H1 (cell line): ENCODE measurements at regions not wholly inside any gene's neighbourhood (a gene's known extent, or its start where the extent isn't known, plus 50 kb on each side); places are given as distances from the start of the nearest gene placed in this dataset.
A peak's percentile ranks its signal among the peaks of the same experiment; 100 is the strongest.

Experiments
- CTCF ChIA-PET: fragments of 300-600 bp; sonication (Branson Sonifier 250); formaldehyde crosslinking; loops from one replicate; lab custom pipeline; 2021; ENCODE audit not compliant: partially characterized antibody; lab: Charles Lee
- POLR2A ChIA-PET: fragments of 300-600 bp; sonication (Branson Sonifier 250); formaldehyde crosslinking; loops from one replicate; lab custom pipeline; 2021; ENCODE audit warnings: inconsistent platforms; ENCODE audit not compliant: partially characterized antibody; lab: Charles Lee
- DNase-seq, 2 experiments: peaks; one replicate each; pipeline versions ENCODE4 v3.0.0 to v3.0.0-alpha.2; 2010 to 2022; ENCODE audit warnings: low spot score in 2 of 2, low read depth in 1 of 2, mixed read lengths in 1 of 2
- FAIRE-seq: peaks from 2 replicates; lab custom pipeline; 2011; peaks lifted over from hg19 to GRCh38; lab: Jason Lieb, UNC
- H2AFZ ChIP-seq: 2 replicates; pipeline ENCODE4 v1.8.1; 2012; ENCODE audit warnings: low read length, inconsistent platforms
- H2AK5ac ChIP-seq: 2 replicates; pipeline ENCODE4 v1.6.1; 2013; ENCODE audit warnings: low read depth, low read length
- H2BK120ac ChIP-seq: replicated peaks from 2 replicates; pipeline ENCODE3; 2013; ENCODE audit warnings: low read depth, low read length, inconsistent platforms
- H2BK12ac ChIP-seq: 2 replicates; pipeline ENCODE4 v1.6.1; 2013; ENCODE audit warnings: low read depth, low read length
- H2BK15ac ChIP-seq: 2 replicates; pipeline ENCODE4 v1.6.1; 2013; ENCODE audit warnings: low read length
- H2BK20ac ChIP-seq: 2 replicates; pipeline ENCODE4 v1.6.1; 2013; ENCODE audit warnings: low read length
- H2BK5ac ChIP-seq: 2 replicates; pipeline ENCODE4 v1.6.1; 2013; ENCODE audit warnings: low read depth, low read length
- H3K14ac ChIP-seq: 2 replicates; pipeline ENCODE4 v1.6.1; 2013; ENCODE audit warnings: inconsistent platforms; ENCODE audit not compliant: insufficient read length
- H3K18ac ChIP-seq: 2 replicates; pipeline ENCODE4 v1.6.1; 2013; ENCODE audit warnings: low read length; ENCODE audit errors: extremely low read depth
- H3K23ac ChIP-seq: 2 replicates; pipeline ENCODE4 v1.6.1; 2013; ENCODE audit warnings: inconsistent platforms; ENCODE audit not compliant: insufficient read length
- H3K23me2 ChIP-seq: 2 replicates; pipeline ENCODE4 v1.6.1; 2013; ENCODE audit warnings: low read depth, low read length
- H3K27ac ChIP-seq: 2 replicates; pipeline ENCODE4 v1.6.1; 2011; ENCODE audit warnings: low read depth, low read length, inconsistent platforms
- H3K27me3 ChIP-seq, 4 experiments: replicated peaks in 1 of 4; 1 replicate in 1 of 4; 2 replicates in 3 of 4; pipeline versions ENCODE4 v1.6.1 to v1.8.1; 2011 to 2013; ENCODE audit warnings: low read length in 3 of 4, mild to moderate bottlenecking in 3 of 4, inconsistent platforms in 2 of 4, mixed read lengths in 2 of 4, moderate library complexity in 1 of 4; ENCODE audit not compliant: control insufficient read depth in 3 of 4, insufficient read depth in 3 of 4; ENCODE audit errors: extremely low read depth in 1 of 4
- H3K36me3 ChIP-seq, 4 experiments: 2 replicates each; pipeline versions ENCODE4 v1.6.1 to v1.8.1; 2011 to 2013; ENCODE audit warnings: mild to moderate bottlenecking in 4 of 4, low read length in 3 of 4, moderate library complexity in 2 of 4, control low read depth in 1 of 4, inconsistent platforms in 1 of 4; ENCODE audit not compliant: insufficient read depth in 4 of 4, control insufficient read depth in 2 of 4
- H3K4ac ChIP-seq: replicated peaks from 2 replicates; pipeline ENCODE3; 2013; ENCODE audit warnings: low read length, low read depth, mixed read lengths, inconsistent platforms; ENCODE audit not compliant: insufficient read length
- H3K4me1 ChIP-seq, 4 experiments: replicated peaks in 1 of 4; 1 replicate in 1 of 4; 2 replicates in 3 of 4; pipeline versions ENCODE4 v1.6.1 to v1.8.1; 2011 to 2013; ENCODE audit warnings: low read length in 3 of 4, inconsistent platforms in 2 of 4, mixed read lengths in 1 of 4; ENCODE audit not compliant: insufficient read depth in 4 of 4, control insufficient read depth in 3 of 4
- H3K4me2 ChIP-seq, 2 experiments: 2 replicates each; pipeline versions ENCODE4 v1.6.1 to v1.8.1; 2011 to 2013; ENCODE audit warnings: low read depth in 2 of 2, low read length in 2 of 2, control low read depth in 1 of 2, inconsistent platforms in 1 of 2, mild to moderate bottlenecking in 1 of 2; ENCODE audit not compliant: insufficient read depth in 1 of 2
- H3K4me3 ChIP-seq, 4 experiments: fragments of 200-600, 300-600 bp in 1 of 4; sonication (generic), shearing (Covaris generic), sonication (Bioruptor Twin) in 1 of 4; 2 replicates each; pipeline versions ENCODE4 v1.5.1 to v1.8.1; 2011 to 2016; ENCODE audit warnings: low read length in 4 of 4, low read depth in 3 of 4, control low read depth in 2 of 4, inconsistent platforms in 2 of 4, mild to moderate bottlenecking in 2 of 4, mixed read lengths in 1 of 4, moderate library complexity in 1 of 4; ENCODE audit not compliant: insufficient read depth in 2 of 4; ENCODE audit errors: extremely low read depth in 1 of 4
- H3K56ac ChIP-seq: replicated peaks from 2 replicates; pipeline ENCODE3; 2013; ENCODE audit warnings: low read depth, mild to moderate bottlenecking, mixed read lengths, low read length, inconsistent platforms; ENCODE audit not compliant: insufficient read length
- H3K79me1 ChIP-seq: 2 replicates; pipeline ENCODE4 v1.6.1; 2013; ENCODE audit warnings: low read depth, low read length, control low read depth
- H3K79me2 ChIP-seq, 2 experiments: 2 replicates each; pipeline versions ENCODE4 v1.6.1 to v1.8.1; 2012 to 2013; ENCODE audit warnings: low read length in 2 of 2, mild to moderate bottlenecking in 2 of 2, inconsistent platforms in 1 of 2; ENCODE audit not compliant: insufficient read depth in 2 of 2, control insufficient read depth in 1 of 2
- H3K9ac ChIP-seq, 4 experiments: replicated peaks in 1 of 4; 1 replicate in 1 of 4; 2 replicates in 3 of 4; pipeline versions ENCODE4 v1.6.1 to v1.8.1; 2011 to 2013; ENCODE audit warnings: low read depth in 3 of 4, low read length in 3 of 4, control low read depth in 2 of 4, mild to moderate bottlenecking in 2 of 4, moderate library complexity in 2 of 4, inconsistent platforms in 1 of 4; ENCODE audit errors: extremely low read depth in 1 of 4
- H3K9me3 ChIP-seq, 2 experiments: 2 replicates each; pipeline versions ENCODE4 v1.6.1 to v1.8.1; 2012 to 2013; ENCODE audit warnings: mild to moderate bottlenecking in 2 of 2, moderate library complexity in 2 of 2, control low read depth in 1 of 2, inconsistent platforms in 1 of 2, low read depth in 1 of 2, low read length in 1 of 2, mixed read lengths in 1 of 2; ENCODE audit not compliant: insufficient read depth in 2 of 2
- H4K20me1 ChIP-seq, 2 experiments: replicated peaks in 1 of 2; 2 replicates each; pipeline versions ENCODE3 to v1.8.1; 2011 to 2013; ENCODE audit warnings: inconsistent platforms in 2 of 2, low read length in 2 of 2, mild to moderate bottlenecking in 1 of 2; ENCODE audit not compliant: insufficient read depth in 2 of 2, control insufficient read depth in 1 of 2
- H4K5ac ChIP-seq: 2 replicates; pipeline ENCODE4 v1.6.1; 2013; ENCODE audit warnings: low read length, low read depth, mixed read lengths, inconsistent platforms; ENCODE audit not compliant: insufficient read length
- H4K8ac ChIP-seq: 2 replicates; pipeline ENCODE4 v1.8.0; 2013; ENCODE audit warnings: mild to moderate bottlenecking, moderate library complexity, low read length, inconsistent platforms; ENCODE audit not compliant: insufficient read depth; ENCODE audit errors: extremely low read depth
- H4K91ac ChIP-seq: replicated peaks from 2 replicates; pipeline ENCODE3; 2013; ENCODE audit warnings: low read length, mixed read lengths, inconsistent platforms; ENCODE audit not compliant: insufficient read length
- ATF2 ChIP-seq: IDR thresholded peaks from 2 replicates; pipeline ENCODE4 v1.6.1; 2012; ENCODE audit warnings: low read length, inconsistent platforms
- BACH1 ChIP-seq: IDR thresholded peaks from 2 replicates; pipeline ENCODE4 v1.6.1; 2012; ENCODE audit warnings: low read length, improper control_type of control experiment
- CBX8 ChIP-seq: fragments of 300-800, 300-1000 bp; sonication (generic); IDR thresholded peaks from 2 replicates; pipeline ENCODE4 v1.7.1; 2016; ENCODE audit warnings: low read depth, low read length, borderline replicate concordance
- CREB1 ChIP-seq: IDR thresholded peaks from 2 replicates; pipeline ENCODE4 v1.6.1; 2012; ENCODE audit warnings: inconsistent platforms
- CTBP2 ChIP-seq: IDR thresholded peaks from 2 replicates; pipeline ENCODE4 v1.7.0; 2011; ENCODE audit warnings: borderline replicate concordance, mild to moderate bottlenecking, moderate library complexity, mixed read lengths, low read length; ENCODE audit not compliant: insufficient read depth, insufficient read length
- EZH2 ChIP-seq: fragments of 200-600 bp; sonication (generic); IDR thresholded peaks from 2 replicates; pipeline ENCODE4 v1.7.1; 2012; ENCODE audit warnings: low read depth, mild to moderate bottlenecking, moderate library complexity, low read length, inconsistent platforms; ENCODE audit not compliant: severe bottlenecking
- KDM1A ChIP-seq: fragments of 200-600, 300-600 bp; sonication (generic); IDR thresholded peaks from 2 replicates; pipeline ENCODE4 v1.7.1; 2016; ENCODE audit warnings: mild to moderate bottlenecking, low read length, borderline replicate concordance
- NRF1 ChIP-seq: IDR thresholded peaks from 2 replicates; pipeline ENCODE4 v1.6.1; 2011; ENCODE audit warnings: mild to moderate bottlenecking, low read depth, low read length, improper control_type of control experiment
- POLR2A ChIP-seq, 2 experiments: IDR thresholded peaks; 1 replicate in 1 of 2; 2 replicates in 1 of 2; pipeline ENCODE4 v1.6.1; 2011; ENCODE audit warnings: low read depth in 2 of 2, low read length in 2 of 2, mild to moderate bottlenecking in 2 of 2; ENCODE audit errors: control extremely low read depth in 1 of 2
- POLR2AphosphoS5 ChIP-seq: IDR thresholded peaks from 2 replicates; pipeline ENCODE4 v1.6.1; 2011; ENCODE audit warnings: low read depth, low read length
- RAD21 ChIP-seq, 2 experiments: IDR thresholded peaks in 1 of 2; conservative IDR thresholded peaks in 1 of 2; 2 replicates each; pipeline ENCODE4 v1.6.1; 2011; ENCODE audit warnings: low read depth in 2 of 2, low read length in 2 of 2, improper control_type of control experiment in 1 of 2, inconsistent platforms in 1 of 2, mild to moderate bottlenecking in 1 of 2, moderate library complexity in 1 of 2
- TAF7 ChIP-seq: optimal IDR thresholded peaks from 2 replicates; pipeline ENCODE3; 2011; ENCODE audit warnings: low read depth, mild to moderate bottlenecking, inconsistent platforms, low read length, moderate library complexity, borderline replicate concordance
- YY1 ChIP-seq: IDR thresholded peaks from 2 replicates; pipeline ENCODE4 v1.6.1; 2011; ENCODE audit warnings: low read depth, mild to moderate bottlenecking, low read length
- WGBS, 2 experiments: shearing (Covaris generic) in 1 of 2; methylation state at CpG; one replicate each; pipeline versions ENCODE4 v1.1.6 to v1.1.7; 2013 to 2015; ENCODE audit warnings: low lambda C conversion rate in 2 of 2, mixed read lengths in 2 of 2, inconsistent platforms in 1 of 2, low coverage in 1 of 2, missing lambda C conversion rate in 1 of 2; ENCODE audit not compliant: insufficient replicate concordance in 2 of 2, insufficient coverage in 1 of 2, insufficient read length in 1 of 2; ENCODE audit errors: extremely low coverage in 1 of 2, missing lambda C conversion rate in 1 of 2; 5-methylcytosine and 5-hydroxymethylcytosine counted together

- no peak overlapping the region for H2BK120ac ChIP-seq
- peak overlapping the region; percentile 83; the same call in 1 of the 2 replicates for H2BK12ac ChIP-seq
- peak overlapping the region; percentile 54; the same call in 1 of the 2 replicates for H2BK5ac ChIP-seq
- no peaks in the 10 kb centered on the region for H3K79me1 ChIP-seq
- FAIRE-seq = no peak
- H3K4me3 ChIP-seq = no peak overlapping the region
- H3K9me3 ChIP-seq = no peaks in the 10 kb centered on the region
- H3K56ac ChIP-seq = no peak overlapping the region
- CTCF ChIA-PET = interaction anchor here (0.8 to 1.6 kb wide), 4 partner anchors 8 to 18 kb away, joined by 3 to 7 read pairs (median 4); no protein-coding TSS in a partner anchor
- H3K79me2 ChIP-seq = no peaks in the 10 kb centered on the region
- H3K23ac ChIP-seq = no peak overlapping the region
- H3K18ac ChIP-seq = no peak overlapping the region
- no peak overlapping the region for H4K5ac ChIP-seq
- POLR2A ChIA-PET = no interaction called here
- H4K20me1 ChIP-seq = no peaks in the 10 kb centered on the region
- H3K4ac ChIP-seq = peak overlapping the region; percentile 46
- no peak overlapping the region for H3K14ac ChIP-seq
- no peaks in the 10 kb centered on the region for H3K23me2 ChIP-seq
- no peak overlapping the region for H3K9ac ChIP-seq
- WGBS, 2 experiments = 93% methylated on average over 9 of the region's 9 CpGs; no CpG with 5 or more reads in 1 of the 2 experiments
- no peak overlapping the region for H4K91ac ChIP-seq
- no peaks in the 10 kb centered on the region; a peak in 1 of 7 replicates for H3K27me3 ChIP-seq
- no peak overlapping the region for H3K4me2 ChIP-seq
- 0 out of 2 replicates have a peak overlapping the region, but pooled peaks have one; percentile 36 for H2BK20ac ChIP-seq
- peaks cover 5 to 11% (median 10%) of the 10 kb centered on the region in 4 experiments; a peak in 6 of 7 replicates for H3K4me1 ChIP-seq
- no peak overlapping the region; the same call in 1 of the 2 replicates for H2AK5ac ChIP-seq
- H2BK15ac ChIP-seq = peak overlapping the region; percentile 88; the same call in 1 of the 2 replicates
- no peaks in the 10 kb centered on the region for H3K36me3 ChIP-seq
- H3K27ac ChIP-seq = no peak overlapping the region
- no peak overlapping the region for H2AFZ ChIP-seq
- no peak for DNase-seq
- no peak overlapping the region; the same call in 1 of the 2 replicates for H4K8ac ChIP-seq
- TF ChIP-seq TAF7 (no peak), EZH2 (no peak), NRF1 (no peak), ATF2 (no peak), YY1 (no peak), CREB1 (no peak), CTBP2 (no peak), POLR2A (IDR thresholded peaks at IDR 0.05; ENCODE audit: control extremely low read depth in 1 of 2, low read depth in 2 of 2, low read length in 2 of 2) (no peak), POLR2AphosphoS5 (no peak), CBX8 (no peak), RAD21 (IDR thresholded peaks at IDR 0.05 in 1 of 2, conservative IDR thresholded peaks at IDR 0.05 in 1 of 2; ENCODE audit: low read depth in 2 of 2, low read length in 2 of 2) (no peak), KDM1A (no peak), BACH1 (no peak)
Observed at GRCh38 chr10:110357871-110358270, 53.2 kb upstream of the SMNDC1 start.
